Loucy (cell line): ENCODE measurements at regions not wholly inside any gene's neighbourhood (a gene's known extent, or its start where the extent isn't known, plus 50 kb on each side); places are given as distances from the start of the nearest gene placed in this dataset.

Experiments
- H2AFZ ChIP-seq: fragments of 200-600 bp; sonication (generic); 2 replicates; pipeline ENCODE4 v1.6.0; 2016; ENCODE audit warnings: antibody characterized with exemption, mild to moderate bottlenecking, low read length, moderate library complexity
- H3F3A ChIP-seq: fragments of 200-600 bp; 2 replicates; pipeline ENCODE4 v1.6.0; 2016; ENCODE audit warnings: antibody characterized with exemption, low read depth, mild to moderate bottlenecking
- H3K27me3 ChIP-seq: fragments of 200-600 bp; sonication (generic); 2 replicates; pipeline ENCODE4 v1.6.1; 2014; ENCODE audit warnings: low read length, mild to moderate bottlenecking; ENCODE audit not compliant: insufficient read depth, poor library complexity, severe bottlenecking
- H3K36me3 ChIP-seq: fragments of 200-600 bp; sonication (generic); 2 replicates; pipeline ENCODE4 v1.6.1; 2016; ENCODE audit warnings: low read length; ENCODE audit not compliant: insufficient read depth
- H3K4me1 ChIP-seq: fragments of 200-600 bp; sonication (generic); 2 replicates; pipeline ENCODE4 v1.5.1; 2014; ENCODE audit warnings: low read length, mild to moderate bottlenecking; ENCODE audit not compliant: insufficient read depth, poor library complexity, severe bottlenecking
- H3K4me2 ChIP-seq: fragments of 200-600 bp; sonication (generic); 2 replicates; pipeline ENCODE4 v1.6.0; 2014; ENCODE audit warnings: antibody characterized with exemption, low read length, low read depth, mild to moderate bottlenecking; ENCODE audit not compliant: poor library complexity, severe bottlenecking
- H3K4me3 ChIP-seq: fragments of 200-600 bp; sonication (generic); 2 replicates; pipeline ENCODE4 v1.5.1; 2014; ENCODE audit warnings: low read length, mild to moderate bottlenecking, mixed read lengths; ENCODE audit not compliant: poor library complexity, severe bottlenecking
- H3K79me2 ChIP-seq: fragments of 200-600 bp; sonication (generic); 2 replicates; pipeline ENCODE4 v1.6.1; 2014; ENCODE audit warnings: low read length; ENCODE audit not compliant: insufficient read depth
- H3K9ac ChIP-seq: fragments of 200-600 bp; sonication (generic); 2 replicates; pipeline ENCODE4 v1.6.0; 2014; ENCODE audit warnings: mild to moderate bottlenecking, low read depth, low read length, moderate library complexity; ENCODE audit not compliant: poor library complexity, severe bottlenecking
- H3K9me2 ChIP-seq: fragments of 200-600 bp; sonication (generic); replicated peaks from 2 replicates; pipeline ENCODE4 v1.6.1; 2016; ENCODE audit warnings: low read depth, low read length, mixed read lengths
- H3K9me3 ChIP-seq: fragments of 200-600 bp; sonication (generic); 2 replicates; pipeline ENCODE4 v1.6.1; 2014; ENCODE audit warnings: mild to moderate bottlenecking, antibody characterized with exemption, low read length, low read depth; ENCODE audit not compliant: insufficient read depth
- H4K20me1 ChIP-seq: fragments of 200-600 bp; sonication (generic); 2 replicates; pipeline ENCODE4 v1.6.0; 2014; ENCODE audit warnings: antibody characterized with exemption, low read length, mild to moderate bottlenecking; ENCODE audit not compliant: insufficient read depth, poor library complexity, severe bottlenecking
- EZH2phosphoT487 ChIP-seq: fragments of 200-600 bp; IDR thresholded peaks from 2 replicates; pipeline ENCODE4 v1.6.1; 2018; ENCODE audit warnings: antibody characterized with exemption, mild to moderate bottlenecking, moderate library complexity, borderline replicate concordance
- TF ChIP-seq, protein P1 (sequence below): fragments of 200-600 bp; sonication (generic); conservative IDR thresholded peaks from 2 replicates; pipeline ENCODE4 v1.5.1; 2014; ENCODE audit warnings: mild to moderate bottlenecking, antibody characterized with exemption, low read length

GRCh38 chr4:83657336-83657735 is 121.4 kb downstream of the GPAT3 start:
- no peaks in the 10 kb centered on the region for H4K20me1 ChIP-seq
- no peaks in the 10 kb centered on the region for H3K79me2 ChIP-seq
- H3K4me3 ChIP-seq = no peak overlapping the region
- H3K9me3 ChIP-seq = no peaks in the 10 kb centered on the region
- no peaks in the 10 kb centered on the region for H3F3A ChIP-seq
- no peak for TF ChIP-seq EZH2phosphoT487
- TF ChIP-seq, protein P1, sequence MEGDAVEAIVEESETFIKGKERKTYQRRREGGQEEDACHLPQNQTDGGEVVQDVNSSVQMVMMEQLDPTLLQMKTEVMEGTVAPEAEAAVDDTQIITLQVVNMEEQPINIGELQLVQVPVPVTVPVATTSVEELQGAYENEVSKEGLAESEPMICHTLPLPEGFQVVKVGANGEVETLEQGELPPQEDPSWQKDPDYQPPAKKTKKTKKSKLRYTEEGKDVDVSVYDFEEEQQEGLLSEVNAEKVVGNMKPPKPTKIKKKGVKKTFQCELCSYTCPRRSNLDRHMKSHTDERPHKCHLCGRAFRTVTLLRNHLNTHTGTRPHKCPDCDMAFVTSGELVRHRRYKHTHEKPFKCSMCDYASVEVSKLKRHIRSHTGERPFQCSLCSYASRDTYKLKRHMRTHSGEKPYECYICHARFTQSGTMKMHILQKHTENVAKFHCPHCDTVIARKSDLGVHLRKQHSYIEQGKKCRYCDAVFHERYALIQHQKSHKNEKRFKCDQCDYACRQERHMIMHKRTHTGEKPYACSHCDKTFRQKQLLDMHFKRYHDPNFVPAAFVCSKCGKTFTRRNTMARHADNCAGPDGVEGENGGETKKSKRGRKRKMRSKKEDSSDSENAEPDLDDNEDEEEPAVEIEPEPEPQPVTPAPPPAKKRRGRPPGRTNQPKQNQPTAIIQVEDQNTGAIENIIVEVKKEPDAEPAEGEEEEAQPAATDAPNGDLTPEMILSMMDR = no peak
- no peaks in the 10 kb centered on the region for H3K4me1 ChIP-seq
- no peak overlapping the region for H2AFZ ChIP-seq
- H3K4me2 ChIP-seq = no peak overlapping the region
- H3K9ac ChIP-seq = no peak overlapping the region
- no peaks in the 10 kb centered on the region for H3K27me3 ChIP-seq
- no peaks in the 10 kb centered on the region for H3K36me3 ChIP-seq
- H3K9me2 ChIP-seq = no peaks in the 10 kb centered on the region
